DOHH2 (cell line): ENCODE measurements at regions not wholly inside any gene's neighbourhood (a gene's known extent, or its start where the extent isn't known, plus 50 kb on each side); places are given as distances from the start of the nearest gene placed in this dataset.

Experiments
- H3F3A ChIP-seq: fragments of 200-600 bp; sonication (generic), shearing (Covaris generic); 2 replicates; pipeline ENCODE4 v1.6.0; 2016; ENCODE audit warnings: antibody characterized with exemption, mild to moderate bottlenecking; ENCODE audit not compliant: control insufficient read depth, insufficient read depth
- H3K27ac ChIP-seq: fragments of 200-600 bp; sonication (generic); 2 replicates; pipeline ENCODE4 v1.5.1; 2014; ENCODE audit warnings: low read depth, mild to moderate bottlenecking, low read length, moderate library complexity
- H3K27me3 ChIP-seq: fragments of 200-600 bp; sonication (generic); 2 replicates; pipeline ENCODE4 v1.6.1; 2014; ENCODE audit warnings: mild to moderate bottlenecking, low read length, mixed read lengths; ENCODE audit not compliant: control insufficient read depth
- H3K36me3 ChIP-seq: fragments of 200-600 bp; sonication (generic); 2 replicates; pipeline ENCODE4 v1.6.1; 2014; ENCODE audit warnings: mild to moderate bottlenecking, low read length, moderate library complexity, mixed read lengths; ENCODE audit not compliant: control insufficient read depth
- H3K4me1 ChIP-seq: fragments of 200-600 bp; sonication (generic); 2 replicates; pipeline ENCODE4 v1.6.1; 2014; ENCODE audit warnings: mild to moderate bottlenecking, low read length, mixed read lengths; ENCODE audit not compliant: control insufficient read depth
- H3K4me2 ChIP-seq: fragments of 200-600 bp; sonication (generic); 2 replicates; pipeline ENCODE4 v1.6.0; 2014; ENCODE audit warnings: mild to moderate bottlenecking, low read length, moderate library complexity
- H3K4me3 ChIP-seq: fragments of 200-600 bp; sonication (generic); 2 replicates; pipeline ENCODE4 v1.5.1; 2014; ENCODE audit warnings: mild to moderate bottlenecking, low read length, mixed read lengths
- H3K79me2 ChIP-seq: fragments of 200-600 bp; sonication (generic); 2 replicates; pipeline ENCODE4 v1.6.1; 2014; ENCODE audit warnings: mild to moderate bottlenecking, low read length, mixed read lengths; ENCODE audit not compliant: control insufficient read depth
- H3K9me2 ChIP-seq: fragments of 200-600 bp; sonication (generic); replicated peaks from 2 replicates; pipeline ENCODE4 v1.6.1; 2014; ENCODE audit warnings: mild to moderate bottlenecking, low read length, mixed read lengths; ENCODE audit not compliant: control insufficient read depth
- H3K9me3 ChIP-seq: fragments of 200-600 bp; sonication (generic); 2 replicates; pipeline ENCODE4 v1.6.1; 2014; ENCODE audit warnings: antibody characterized with exemption, low read length, mixed read lengths; ENCODE audit not compliant: control insufficient read depth, insufficient read depth
- H4K20me1 ChIP-seq: fragments of 200-600 bp; sonication (generic); 2 replicates; pipeline ENCODE4 v1.6.0; 2014; ENCODE audit warnings: low read depth, mild to moderate bottlenecking, antibody characterized with exemption, low read length, moderate library complexity; ENCODE audit not compliant: control insufficient read depth, insufficient read depth
- EZH2phosphoT487 ChIP-seq: fragments of 200-600 bp; sonication (generic); IDR thresholded peaks from 2 replicates; pipeline ENCODE4 v1.6.1; 2017; ENCODE audit warnings: borderline replicate concordance, mild to moderate bottlenecking, antibody characterized with exemption, low read length, moderate library complexity, mixed read lengths
- TF ChIP-seq, protein P1 (sequence below): fragments of 200-600 bp; sonication (generic); IDR thresholded peaks from one replicate; pipeline ENCODE4 v1.5.1; 2014; ENCODE audit warnings: antibody characterized with exemption, mild to moderate bottlenecking, low read depth, low read length; ENCODE audit not compliant: poor library complexity, severe bottlenecking

DNA sequence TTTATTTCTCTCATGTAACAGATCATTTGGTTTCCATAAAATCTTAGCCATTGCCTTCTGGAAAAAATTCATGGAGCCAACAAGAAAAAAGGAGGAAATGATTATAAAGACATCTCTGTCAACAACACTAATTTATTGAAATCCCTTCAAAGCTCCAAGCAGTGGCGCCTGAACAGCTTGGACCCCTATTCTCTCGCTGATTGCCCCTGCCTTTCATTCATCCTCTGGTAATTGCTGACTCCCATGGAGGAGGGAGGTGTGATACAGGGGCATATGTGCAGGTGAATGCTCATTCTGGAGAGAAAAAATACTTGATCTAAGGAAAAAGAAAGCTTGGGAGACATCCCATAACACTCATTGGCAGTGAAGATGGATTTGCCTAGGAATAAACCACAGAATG lies 345.5 kb downstream of the FGFR2 start:
- Histone ChIP-seq H3F3A (no peaks in the 10 kb centered on the region), H3K36me3 (no peaks in the 10 kb centered on the region), H3K4me2 (no peak overlapping the region), H3K27me3 (no peaks in the 10 kb centered on the region), H3K27ac (no peak overlapping the region), H3K4me1 (no peaks in the 10 kb centered on the region), H4K20me1 (no peaks in the 10 kb centered on the region), H3K4me3 (no peak overlapping the region), H3K79me2 (no peaks in the 10 kb centered on the region), H3K9me2 (no peaks in the 10 kb centered on the region), H3K9me3 (no peaks in the 10 kb centered on the region)
- TF ChIP-seq EZH2phosphoT487: no peak

DNA sequence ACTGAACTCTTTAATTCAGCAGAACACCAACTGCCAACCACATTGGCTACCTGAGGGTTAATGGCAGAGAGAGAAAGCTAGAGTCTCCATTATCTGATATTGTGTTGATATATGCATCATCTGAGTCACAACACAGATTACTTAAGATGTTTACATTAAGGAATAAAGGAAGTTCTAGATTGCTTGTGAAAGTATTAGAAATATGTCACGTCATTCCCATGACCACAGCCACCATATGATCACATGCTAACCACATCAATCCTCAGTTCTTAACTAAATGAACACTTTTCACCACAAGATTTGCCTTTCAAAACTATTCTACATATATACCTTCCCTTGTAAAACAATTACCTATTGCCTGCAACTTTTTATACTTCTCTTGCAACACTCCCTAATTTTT lies 337.9 kb downstream of the FGFR2 start:
- no peaks in the 10 kb centered on the region for H3K79me2 ChIP-seq
- TF ChIP-seq EZH2phosphoT487: no peak
- TF ChIP-seq, protein P1, sequence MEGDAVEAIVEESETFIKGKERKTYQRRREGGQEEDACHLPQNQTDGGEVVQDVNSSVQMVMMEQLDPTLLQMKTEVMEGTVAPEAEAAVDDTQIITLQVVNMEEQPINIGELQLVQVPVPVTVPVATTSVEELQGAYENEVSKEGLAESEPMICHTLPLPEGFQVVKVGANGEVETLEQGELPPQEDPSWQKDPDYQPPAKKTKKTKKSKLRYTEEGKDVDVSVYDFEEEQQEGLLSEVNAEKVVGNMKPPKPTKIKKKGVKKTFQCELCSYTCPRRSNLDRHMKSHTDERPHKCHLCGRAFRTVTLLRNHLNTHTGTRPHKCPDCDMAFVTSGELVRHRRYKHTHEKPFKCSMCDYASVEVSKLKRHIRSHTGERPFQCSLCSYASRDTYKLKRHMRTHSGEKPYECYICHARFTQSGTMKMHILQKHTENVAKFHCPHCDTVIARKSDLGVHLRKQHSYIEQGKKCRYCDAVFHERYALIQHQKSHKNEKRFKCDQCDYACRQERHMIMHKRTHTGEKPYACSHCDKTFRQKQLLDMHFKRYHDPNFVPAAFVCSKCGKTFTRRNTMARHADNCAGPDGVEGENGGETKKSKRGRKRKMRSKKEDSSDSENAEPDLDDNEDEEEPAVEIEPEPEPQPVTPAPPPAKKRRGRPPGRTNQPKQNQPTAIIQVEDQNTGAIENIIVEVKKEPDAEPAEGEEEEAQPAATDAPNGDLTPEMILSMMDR: no peak
- H3K4me3 ChIP-seq: no peak overlapping the region
- H3K4me2 ChIP-seq: no peak overlapping the region
- H3K9me3 ChIP-seq: no peaks in the 10 kb centered on the region
- H3K36me3 ChIP-seq: no peaks in the 10 kb centered on the region
- H3K4me1 ChIP-seq: no peaks in the 10 kb centered on the region
- no peaks in the 10 kb centered on the region for H4K20me1 ChIP-seq
- no peaks in the 10 kb centered on the region for H3K27me3 ChIP-seq
- no peaks in the 10 kb centered on the region for H3K9me2 ChIP-seq
- H3F3A ChIP-seq: no peaks in the 10 kb centered on the region
- no peak overlapping the region for H3K27ac ChIP-seq

DNA sequence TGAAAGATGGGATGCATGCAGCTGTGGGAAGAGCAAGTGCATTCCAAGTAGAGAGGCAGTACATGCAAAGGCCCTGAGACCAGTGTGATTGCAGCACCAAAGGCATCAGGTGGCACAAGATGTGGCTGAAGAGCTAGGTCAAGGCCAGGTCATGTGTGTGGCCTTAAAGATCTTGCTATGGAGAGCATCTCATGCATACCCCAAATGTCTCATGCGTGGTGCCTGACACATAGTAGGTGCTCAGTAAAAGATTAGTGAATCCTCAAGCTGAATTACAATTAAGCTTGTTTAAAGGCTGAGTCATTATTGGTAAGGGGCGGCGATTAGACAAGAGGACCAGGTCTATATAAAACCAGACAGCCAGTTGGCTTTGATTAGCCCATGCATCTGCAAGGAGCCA lies 336.6 kb downstream of the FGFR2 start:
- no peak overlapping the region for H3K4me2 ChIP-seq

DNA sequence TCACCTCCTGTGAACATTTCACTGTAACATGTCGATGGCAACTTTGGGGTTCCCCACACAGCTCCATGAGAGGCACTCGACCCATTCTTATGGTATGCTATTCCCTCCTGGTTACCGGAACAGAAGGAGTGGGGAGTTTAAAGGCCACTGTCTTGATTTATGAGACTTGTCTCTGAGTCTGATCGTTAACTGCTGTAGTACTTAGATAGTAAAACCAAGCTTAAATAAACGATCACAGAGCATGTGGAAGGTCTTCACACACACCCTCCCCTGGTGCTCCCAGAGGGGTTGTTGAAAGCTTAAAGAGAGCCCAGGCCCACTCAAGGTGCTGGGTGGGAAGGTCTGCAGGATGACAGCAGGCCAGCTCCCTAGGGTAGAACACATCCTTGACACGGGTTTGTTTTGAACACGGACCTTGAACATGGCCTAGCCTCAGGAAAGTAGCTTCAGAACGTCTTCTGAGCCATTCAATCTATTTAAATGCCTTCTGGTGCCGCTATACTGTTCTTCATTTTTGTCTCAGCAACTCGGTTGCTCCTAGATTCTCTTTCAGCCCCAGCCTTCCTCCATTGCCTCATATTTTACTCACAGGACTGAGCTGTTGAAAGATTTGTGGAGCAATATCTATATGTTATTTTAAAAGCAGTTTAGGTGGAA lies 335.3 kb downstream of the FGFR2 start:
- Histone ChIP-seq H3K9me3 (no peaks in the 10 kb centered on the region), H3K4me1 (no peaks in the 10 kb centered on the region), H3K36me3 (no peaks in the 10 kb centered on the region), H3K27me3 (no peaks in the 10 kb centered on the region), H3K9me2 (no peaks in the 10 kb centered on the region), H3K79me2 (no peaks in the 10 kb centered on the region), H3K4me2 (no peak overlapping the region), H3K4me3 (no peak overlapping the region), H3K27ac (no peak overlapping the region), H4K20me1 (no peaks in the 10 kb centered on the region), H3F3A (no peaks in the 10 kb centered on the region)
- TF ChIP-seq EZH2phosphoT487: no peak
- TF ChIP-seq, protein P1: no peak

More for the DNA sequence above, 336.6 kb downstream of the FGFR2 start:
- Histone ChIP-seq H4K20me1 (no peaks in the 10 kb centered on the region), H3K27me3 (no peaks in the 10 kb centered on the region), H3K79me2 (no peaks in the 10 kb centered on the region), H3K27ac (no peak overlapping the region), H3K4me3 (no peak overlapping the region), H3K9me3 (no peaks in the 10 kb centered on the region), H3K4me1 (no peaks in the 10 kb centered on the region), H3F3A (no peaks in the 10 kb centered on the region), H3K9me2 (no peaks in the 10 kb centered on the region), H3K36me3 (no peaks in the 10 kb centered on the region)
- TF ChIP-seq, protein P1: no peak
- no peak for TF ChIP-seq EZH2phosphoT487
